Keratinocyte (primary cell): ENCODE measurements at regions not wholly inside any gene's neighbourhood (a gene's known extent, or its start where the extent isn't known, plus 50 kb on each side); places are given as distances from the start of the nearest gene placed in this dataset.

Experiments used
- DNase-seq: peaks from one replicate; pipeline ENCODE4 v3.0.0-alpha.2; 2011; ENCODE audit warnings: low read depth, missing footprints, low spot score
- FAIRE-seq: peaks from 2 replicates; lab custom pipeline; 2011; peaks lifted over from hg19 to GRCh38; lab: Jason Lieb, UNC
- H2AFZ ChIP-seq: 2 replicates; pipeline ENCODE4 v1.6.0; 2012; ENCODE audit warnings: low read length, control low read depth, inconsistent platforms; ENCODE audit not compliant: control insufficient read depth
- H3K27ac ChIP-seq: 2 replicates; pipeline ENCODE4 v1.5.1; 2011; ENCODE audit warnings: low read length; ENCODE audit not compliant: control insufficient read depth, insufficient read depth
- H3K27me3 ChIP-seq: 3 replicates; pipeline ENCODE4 v1.6.0; 2011; ENCODE audit warnings: low read length; ENCODE audit not compliant: control insufficient read depth, insufficient read depth; ENCODE audit errors: extremely low read depth
- H3K36me3 ChIP-seq, 2 experiments: 2 replicates in 1 of 2; 3 replicates in 1 of 2; pipeline ENCODE4 v1.5.1; 2011; ENCODE audit warnings: low read length in 2 of 2, mild to moderate bottlenecking in 1 of 2; ENCODE audit not compliant: control insufficient read depth in 2 of 2, insufficient read depth in 2 of 2; ENCODE audit errors: extremely low read depth in 1 of 2
- H3K4me1 ChIP-seq: 3 replicates; pipeline ENCODE4 v1.5.1; 2011; ENCODE audit warnings: low read length; ENCODE audit not compliant: control insufficient read depth, insufficient read depth; ENCODE audit errors: extremely low read depth
- H3K4me2 ChIP-seq: 3 replicates; pipeline ENCODE4 v1.6.0; 2011; ENCODE audit warnings: low read depth, low read length; ENCODE audit not compliant: control insufficient read depth, insufficient read depth; ENCODE audit errors: extremely low read depth
- H3K4me3 ChIP-seq, 3 experiments: fragments of 200-600 bp in 1 of 3; sonication (generic) in 1 of 3; 2 replicates in 2 of 3; 3 replicates in 1 of 3; pipeline ENCODE4 v1.5.1; 2011 to 2016; ENCODE audit warnings: low read length in 3 of 3, mild to moderate bottlenecking in 3 of 3, control low read depth in 2 of 3, inconsistent platforms in 1 of 3, low read depth in 1 of 3, mixed read lengths in 1 of 3, mixed run types in 1 of 3, moderate library complexity in 1 of 3; ENCODE audit not compliant: control insufficient read depth in 2 of 3, insufficient read depth in 2 of 3; ENCODE audit errors: extremely low read depth in 1 of 3
- H3K79me2 ChIP-seq: 2 replicates; pipeline ENCODE4 v1.6.0; 2012; ENCODE audit warnings: low read length; ENCODE audit not compliant: control insufficient read depth, insufficient read depth
- H3K9ac ChIP-seq: 3 replicates; pipeline ENCODE4 v1.6.0; 2011; ENCODE audit warnings: low read length; ENCODE audit not compliant: control insufficient read depth, insufficient read depth; ENCODE audit errors: extremely low read depth
- H3K9me1 ChIP-seq: 3 replicates; pipeline ENCODE4 v1.6.0; 2011; ENCODE audit warnings: low read length; ENCODE audit not compliant: control insufficient read depth, insufficient read depth; ENCODE audit errors: extremely low read depth
- H3K9me3 ChIP-seq: 2 replicates; pipeline ENCODE4 v1.5.1; 2012; ENCODE audit warnings: low read depth, low read length; ENCODE audit not compliant: control insufficient read depth
- H4K20me1 ChIP-seq: 3 replicates; pipeline ENCODE4 v1.6.0; 2011; ENCODE audit warnings: low read length; ENCODE audit not compliant: control insufficient read depth, insufficient read depth; ENCODE audit errors: extremely low read depth
- CTCF ChIP-seq, 3 experiments: IDR thresholded peaks in 1 of 3; conservative IDR thresholded peaks in 1 of 3; optimal IDR thresholded peaks in 1 of 3; 2 replicates in 2 of 3; 3 replicates in 1 of 3; pipeline versions ENCODE3 to v1.5.1; 2011; ENCODE audit warnings: low read length in 3 of 3, mild to moderate bottlenecking in 3 of 3, moderate library complexity in 2 of 3, control low read depth in 1 of 3, inconsistent platforms in 1 of 3; ENCODE audit not compliant: insufficient read depth in 2 of 3; ENCODE audit errors: extremely low read depth in 1 of 3
- EZH2 ChIP-seq: IDR thresholded peaks from one replicate; pipeline ENCODE4 v1.6.1; 2012; ENCODE audit warnings: inconsistent platforms, mild to moderate bottlenecking, low read length, moderate library complexity
- dilution Hi-C: fragments of 300-500 bp; cut with MboI; formaldehyde crosslinking; loops from one replicate; pipeline ENCODE4 v1.7.0; 2020; ENCODE audit warnings: low sequenced_read_pairs; ENCODE audit not compliant: extremely low pct_ligation_motif_present

- no peaks in the 10 kb centered on the region for H4K20me1 ChIP-seq
- DNase-seq, result no peak
- no peaks in the 10 kb centered on the region for H3K79me2 ChIP-seq
- TF ChIP-seq CTCF (optimal IDR thresholded peaks at IDR 0.05 in 1 of 3, IDR thresholded peaks at IDR 0.05 in 1 of 3, conservative IDR thresholded peaks at IDR 0.05 in 1 of 3; ENCODE audit: extremely low read depth in 1 of 3, insufficient read depth in 2 of 3, low read length in 3 of 3) (no peak), EZH2 (no peak)
- no peak overlapping the region for H3K9ac ChIP-seq
- no peak overlapping the region for H2AFZ ChIP-seq
- no peaks in the 10 kb centered on the region for H3K36me3 ChIP-seq
- no peaks in the 10 kb centered on the region for H3K9me1 ChIP-seq
- FAIRE-seq, result no peak
- dilution Hi-C loops, result no loop called here
- H3K4me2 ChIP-seq, result no peak overlapping the region
- H3K4me3 ChIP-seq, result no peak overlapping the region
- H3K9me3 ChIP-seq, result no peaks in the 10 kb centered on the region
- H3K27me3 ChIP-seq, result no peaks in the 10 kb centered on the region
- H3K27ac ChIP-seq, result no peak overlapping the region
- H3K4me1 ChIP-seq, result peaks cover 30% of the 10 kb centered on the region
Measured at GRCh38 chr6:105482921-105483320, 80.0 kb upstream of the PREP start.

GRCh38 chr6:105482227-105482844 lies 79.5 kb upstream of the PREP start:
- Histone ChIP-seq H3K4me3 (no peak overlapping the region), H3K36me3 (no peaks in the 10 kb centered on the region), H2AFZ (no peak overlapping the region), H3K4me2 (no peak overlapping the region), H3K27ac (no peak overlapping the region), H3K27me3 (no peaks in the 10 kb centered on the region), H3K4me1 (peaks cover 30% of the 10 kb centered on the region), H4K20me1 (no peaks in the 10 kb centered on the region), H3K9me1 (no peaks in the 10 kb centered on the region), H3K9ac (no peak overlapping the region), H3K9me3 (no peaks in the 10 kb centered on the region), H3K79me2 (no peaks in the 10 kb centered on the region)
- dilution Hi-C loops, result no loop called here
- TF ChIP-seq CTCF (optimal IDR thresholded peaks at IDR 0.05 in 1 of 3, IDR thresholded peaks at IDR 0.05 in 1 of 3, conservative IDR thresholded peaks at IDR 0.05 in 1 of 3; ENCODE audit: extremely low read depth in 1 of 3, insufficient read depth in 2 of 3, low read length in 3 of 3) (no peak), EZH2 (no peak)
- DNase-seq (no peak), FAIRE-seq (peak; percentile 46)
